ENCODE measurements at regions not wholly inside any gene's neighbourhood (a gene's known extent, or its start where the extent isn't known, plus 50 kb on each side); places are given as distances from the start of the nearest gene placed in this dataset.

- ATAC-seq (ENCODE audit: poor library complexity): no peak
- no peak overlapping the region for H3K4me3 Mint-ChIP-seq
- H3K9me3 Mint-ChIP-seq: no peaks in the 10 kb centered on the region
- no peaks in the 10 kb centered on the region for H3K4me1 ChIP-seq (ENCODE audit: insufficient read depth, low read length)
- no peak for TF ChIP-seq CTCF (IDR thresholded peaks at IDR 0.05)
- no peak overlapping the region for H3K27ac ChIP-seq (ENCODE audit: low read depth in 1 of 2, low read length in 2 of 2)
- ChIA-PET CTCF (no interaction called here), POLR2A (no interaction called here)
- H3K27me3 ChIP-seq (ENCODE audit: control insufficient read depth in 1 of 2, insufficient read depth in 2 of 2, low read length in 2 of 2): no peaks in the 10 kb centered on the region
- DNase-seq: no peak
- no peaks in the 10 kb centered on the region for H3K27me3 Mint-ChIP-seq
- intact Hi-C loops (cut with DNase I, micrococcal nuclease): no loop called here
- no peak overlapping the region for H3K4me3 ChIP-seq (ENCODE audit: low read length)
- H3K36me3 ChIP-seq (ENCODE audit: insufficient read depth, low read length): no peaks in the 10 kb centered on the region
- no peak overlapping the region for H3K27ac Mint-ChIP-seq
- H3K4me1 Mint-ChIP-seq (ENCODE audit: low read depth): no peaks in the 10 kb centered on the region
- H3K36me3 Mint-ChIP-seq (ENCODE audit: low read depth): no peaks in the 10 kb centered on the region
- no peaks in the 10 kb centered on the region for H3K9me3 ChIP-seq (ENCODE audit: control insufficient read depth in 1 of 2, insufficient read depth in 1 of 2, low read length in 2 of 2)
Measured at GRCh38 chr12:76250256-76250655, 98.0 kb downstream of the BBS10 start.

GRCh38 chr12:76249501-76249900, 98.7 kb downstream of the BBS10 start:
- no peak overlapping the region for H3K27ac ChIP-seq (ENCODE audit: low read depth in 1 of 2, low read length in 2 of 2)
- H3K4me3 ChIP-seq (ENCODE audit: low read length): no peak overlapping the region
- Mint-ChIP-seq H3K27ac (no peak overlapping the region), H3K36me3 (ENCODE audit: low read depth) (no peaks in the 10 kb centered on the region), H3K9me3 (no peaks in the 10 kb centered on the region), H3K4me3 (no peak overlapping the region), H3K27me3 (no peaks in the 10 kb centered on the region), H3K4me1 (ENCODE audit: low read depth) (no peaks in the 10 kb centered on the region)
- intact Hi-C loops (cut with DNase I, micrococcal nuclease): no loop called here
- ATAC-seq (ENCODE audit: poor library complexity) (no peak), DNase-seq (no peak)
- ChIA-PET CTCF (no interaction called here), POLR2A (no interaction called here)
- no peaks in the 10 kb centered on the region for H3K27me3 ChIP-seq (ENCODE audit: control insufficient read depth in 1 of 2, insufficient read depth in 2 of 2, low read length in 2 of 2)
- no peaks in the 10 kb centered on the region for H3K9me3 ChIP-seq (ENCODE audit: control insufficient read depth in 1 of 2, insufficient read depth in 1 of 2, low read length in 2 of 2)
- H3K4me1 ChIP-seq (ENCODE audit: insufficient read depth, low read length): no peaks in the 10 kb centered on the region
- no peaks in the 10 kb centered on the region for H3K36me3 ChIP-seq (ENCODE audit: insufficient read depth, low read length)
- TF ChIP-seq CTCF (IDR thresholded peaks at IDR 0.05): no peak

GRCh38 chr12:76247992-76248391, 100.2 kb downstream of the BBS10 start:
- Mint-ChIP-seq H3K9me3 (no peaks in the 10 kb centered on the region), H3K27ac (no peak overlapping the region), H3K36me3 (ENCODE audit: low read depth) (no peaks in the 10 kb centered on the region), H3K4me3 (no peak overlapping the region), H3K27me3 (no peaks in the 10 kb centered on the region), H3K4me1 (ENCODE audit: low read depth) (no peaks in the 10 kb centered on the region)
- Histone ChIP-seq H3K36me3 (ENCODE audit: insufficient read depth, low read length) (no peaks in the 10 kb centered on the region), H3K27ac (ENCODE audit: low read depth in 1 of 2, low read length in 2 of 2) (no peak overlapping the region), H3K4me1 (ENCODE audit: insufficient read depth, low read length) (no peaks in the 10 kb centered on the region), H3K4me3 (ENCODE audit: low read length) (no peak overlapping the region), H3K9me3 (ENCODE audit: control insufficient read depth in 1 of 2, insufficient read depth in 1 of 2, low read length in 2 of 2) (no peaks in the 10 kb centered on the region), H3K27me3 (ENCODE audit: control insufficient read depth in 1 of 2, insufficient read depth in 2 of 2, low read length in 2 of 2) (no peaks in the 10 kb centered on the region)
- DNase-seq (no peak), ATAC-seq (ENCODE audit: poor library complexity) (no peak)
- CTCF ChIA-PET: no interaction called here
- TF ChIP-seq CTCF (IDR thresholded peaks at IDR 0.05): no peak
- POLR2A ChIA-PET: interaction anchor here (0.7 kb wide), 1 partner anchor 37 kb away, joined by 3 read pairs; no protein-coding TSS in a partner anchor
- intact Hi-C loops (cut with DNase I, micrococcal nuclease): no loop called here
